Keratinocyte (primary cell): ENCODE measurements at regions not wholly inside any gene's neighbourhood (a gene's known extent, or its start where the extent isn't known, plus 50 kb on each side); places are given as distances from the start of the nearest gene placed in this dataset.

Experiments
- DNase-seq: peaks from one replicate; pipeline ENCODE4 v3.0.0-alpha.2; 2011; ENCODE audit warnings: low read depth, missing footprints, low spot score
- FAIRE-seq: peaks from 2 replicates; lab custom pipeline; 2011; peaks lifted over from hg19 to GRCh38; lab: Jason Lieb, UNC
- H2AFZ ChIP-seq: 2 replicates; pipeline ENCODE4 v1.6.0; 2012; ENCODE audit warnings: low read length, control low read depth, inconsistent platforms; ENCODE audit not compliant: control insufficient read depth
- H3K27ac ChIP-seq: 2 replicates; pipeline ENCODE4 v1.5.1; 2011; ENCODE audit warnings: low read length; ENCODE audit not compliant: control insufficient read depth, insufficient read depth
- H3K27me3 ChIP-seq: 3 replicates; pipeline ENCODE4 v1.6.0; 2011; ENCODE audit warnings: low read length; ENCODE audit not compliant: control insufficient read depth, insufficient read depth; ENCODE audit errors: extremely low read depth
- H3K36me3 ChIP-seq, 2 experiments: 2 replicates in 1 of 2; 3 replicates in 1 of 2; pipeline ENCODE4 v1.5.1; 2011; ENCODE audit warnings: low read length in 2 of 2, mild to moderate bottlenecking in 1 of 2; ENCODE audit not compliant: control insufficient read depth in 2 of 2, insufficient read depth in 2 of 2; ENCODE audit errors: extremely low read depth in 1 of 2
- H3K4me1 ChIP-seq: 3 replicates; pipeline ENCODE4 v1.5.1; 2011; ENCODE audit warnings: low read length; ENCODE audit not compliant: control insufficient read depth, insufficient read depth; ENCODE audit errors: extremely low read depth
- H3K4me2 ChIP-seq: 3 replicates; pipeline ENCODE4 v1.6.0; 2011; ENCODE audit warnings: low read depth, low read length; ENCODE audit not compliant: control insufficient read depth, insufficient read depth; ENCODE audit errors: extremely low read depth
- H3K4me3 ChIP-seq, 3 experiments: fragments of 200-600 bp in 1 of 3; sonication (generic) in 1 of 3; 2 replicates in 2 of 3; 3 replicates in 1 of 3; pipeline ENCODE4 v1.5.1; 2011 to 2016; ENCODE audit warnings: low read length in 3 of 3, mild to moderate bottlenecking in 3 of 3, control low read depth in 2 of 3, inconsistent platforms in 1 of 3, low read depth in 1 of 3, mixed read lengths in 1 of 3, mixed run types in 1 of 3, moderate library complexity in 1 of 3; ENCODE audit not compliant: control insufficient read depth in 2 of 3, insufficient read depth in 2 of 3; ENCODE audit errors: extremely low read depth in 1 of 3
- H3K79me2 ChIP-seq: 2 replicates; pipeline ENCODE4 v1.6.0; 2012; ENCODE audit warnings: low read length; ENCODE audit not compliant: control insufficient read depth, insufficient read depth
- H3K9ac ChIP-seq: 3 replicates; pipeline ENCODE4 v1.6.0; 2011; ENCODE audit warnings: low read length; ENCODE audit not compliant: control insufficient read depth, insufficient read depth; ENCODE audit errors: extremely low read depth
- H3K9me1 ChIP-seq: 3 replicates; pipeline ENCODE4 v1.6.0; 2011; ENCODE audit warnings: low read length; ENCODE audit not compliant: control insufficient read depth, insufficient read depth; ENCODE audit errors: extremely low read depth
- H3K9me3 ChIP-seq: 2 replicates; pipeline ENCODE4 v1.5.1; 2012; ENCODE audit warnings: low read depth, low read length; ENCODE audit not compliant: control insufficient read depth
- H4K20me1 ChIP-seq: 3 replicates; pipeline ENCODE4 v1.6.0; 2011; ENCODE audit warnings: low read length; ENCODE audit not compliant: control insufficient read depth, insufficient read depth; ENCODE audit errors: extremely low read depth
- EZH2 ChIP-seq: IDR thresholded peaks from one replicate; pipeline ENCODE4 v1.6.1; 2012; ENCODE audit warnings: inconsistent platforms, mild to moderate bottlenecking, low read length, moderate library complexity
- dilution Hi-C: fragments of 300-500 bp; cut with MboI; formaldehyde crosslinking; loops from one replicate; pipeline ENCODE4 v1.7.0; 2020; ENCODE audit warnings: low sequenced_read_pairs; ENCODE audit not compliant: extremely low pct_ligation_motif_present
- TF ChIP-seq, protein P1 (sequence below), 3 experiments: IDR thresholded peaks in 1 of 3; conservative IDR thresholded peaks in 1 of 3; optimal IDR thresholded peaks in 1 of 3; 2 replicates in 2 of 3; 3 replicates in 1 of 3; pipeline versions ENCODE3 to v1.5.1; 2011; ENCODE audit warnings: low read length in 3 of 3, mild to moderate bottlenecking in 3 of 3, moderate library complexity in 2 of 3, control low read depth in 1 of 3, inconsistent platforms in 1 of 3; ENCODE audit not compliant: insufficient read depth in 2 of 3; ENCODE audit errors: extremely low read depth in 1 of 3

- Histone ChIP-seq H3K9me3 (no peaks in the 10 kb centered on the region), H3K36me3 (no peaks in the 10 kb centered on the region), H3K4me3 (no peak overlapping the region), H3K9ac (no peak overlapping the region), H3K27ac (no peak overlapping the region), H3K27me3 (no peaks in the 10 kb centered on the region), H4K20me1 (no peaks in the 10 kb centered on the region), H3K4me2 (no peak overlapping the region), H3K4me1 (no peaks in the 10 kb centered on the region), H3K9me1 (no peaks in the 10 kb centered on the region), H2AFZ (no peak overlapping the region), H3K79me2 (no peaks in the 10 kb centered on the region)
- TF ChIP-seq, protein P1, sequence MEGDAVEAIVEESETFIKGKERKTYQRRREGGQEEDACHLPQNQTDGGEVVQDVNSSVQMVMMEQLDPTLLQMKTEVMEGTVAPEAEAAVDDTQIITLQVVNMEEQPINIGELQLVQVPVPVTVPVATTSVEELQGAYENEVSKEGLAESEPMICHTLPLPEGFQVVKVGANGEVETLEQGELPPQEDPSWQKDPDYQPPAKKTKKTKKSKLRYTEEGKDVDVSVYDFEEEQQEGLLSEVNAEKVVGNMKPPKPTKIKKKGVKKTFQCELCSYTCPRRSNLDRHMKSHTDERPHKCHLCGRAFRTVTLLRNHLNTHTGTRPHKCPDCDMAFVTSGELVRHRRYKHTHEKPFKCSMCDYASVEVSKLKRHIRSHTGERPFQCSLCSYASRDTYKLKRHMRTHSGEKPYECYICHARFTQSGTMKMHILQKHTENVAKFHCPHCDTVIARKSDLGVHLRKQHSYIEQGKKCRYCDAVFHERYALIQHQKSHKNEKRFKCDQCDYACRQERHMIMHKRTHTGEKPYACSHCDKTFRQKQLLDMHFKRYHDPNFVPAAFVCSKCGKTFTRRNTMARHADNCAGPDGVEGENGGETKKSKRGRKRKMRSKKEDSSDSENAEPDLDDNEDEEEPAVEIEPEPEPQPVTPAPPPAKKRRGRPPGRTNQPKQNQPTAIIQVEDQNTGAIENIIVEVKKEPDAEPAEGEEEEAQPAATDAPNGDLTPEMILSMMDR (optimal IDR thresholded peaks at IDR 0.05 in 1 of 3, IDR thresholded peaks at IDR 0.05 in 1 of 3, conservative IDR thresholded peaks at IDR 0.05 in 1 of 3; ENCODE audit: extremely low read depth in 1 of 3, insufficient read depth in 2 of 3, low read length in 3 of 3) = no peak
- TF ChIP-seq EZH2 = no peak
- DNase-seq (no peak), FAIRE-seq (no peak)
- dilution Hi-C loops = no loop called here
These were observed 562.5 kb downstream of the INSC start for GRCh38 chr11:15677181-15677580.

GRCh38 chr11:15683528-15683927 is 568.8 kb downstream of the INSC start:
- Histone ChIP-seq H3K9me3 (no peaks in the 10 kb centered on the region), H3K9ac (no peak overlapping the region), H2AFZ (no peak overlapping the region), H3K4me3 (no peak overlapping the region), H3K4me2 (no peak overlapping the region), H3K9me1 (no peaks in the 10 kb centered on the region), H4K20me1 (no peaks in the 10 kb centered on the region), H3K36me3 (no peaks in the 10 kb centered on the region), H3K27ac (no peak overlapping the region), H3K27me3 (no peaks in the 10 kb centered on the region), H3K79me2 (no peaks in the 10 kb centered on the region), H3K4me1 (no peaks in the 10 kb centered on the region)
- FAIRE-seq (no peak), DNase-seq (no peak)
- no peak for TF ChIP-seq EZH2
- TF ChIP-seq, protein P1 (optimal IDR thresholded peaks at IDR 0.05 in 1 of 3, IDR thresholded peaks at IDR 0.05 in 1 of 3, conservative IDR thresholded peaks at IDR 0.05 in 1 of 3; ENCODE audit: extremely low read depth in 1 of 3, insufficient read depth in 2 of 3, low read length in 3 of 3) = no peak
- dilution Hi-C loops = no loop called here
